PC-9 (cell line): ENCODE measurements at regions not wholly inside any gene's neighbourhood (a gene's known extent, or its start where the extent isn't known, plus 50 kb on each side); places are given as distances from the start of the nearest gene placed in this dataset.

Experiments used
- BruUV-seq: library from RNA; stranded (reverse); fragments of 400-500 nt; replicated peaks from 2 replicates; lab custom pipeline; 2021; lab: Mats Ljungman, UMichigan
- CTCF ChIA-PET: fragments of 300-600 bp; sonication (Branson Sonifier 250); formaldehyde crosslinking; loops from one replicate; lab custom pipeline; 2022; ENCODE audit warnings: antibody characterized with exemption; lab: Charles Lee
- POLR2A ChIA-PET: fragments of 300-600 bp; sonication (Branson Sonifier 250); formaldehyde crosslinking; loops from one replicate; lab custom pipeline; 2022; ENCODE audit warnings: antibody characterized with exemption; ENCODE audit not compliant: unreplicated experiment; lab: Charles Lee
- DNase-seq, 2 experiments: peaks; one replicate each; pipeline versions ENCODE4 v3.0.0 to v3.0.0-alpha.2; 2015 to 2022; ENCODE audit warnings: mixed read lengths in 1 of 2
- H2AFZ ChIP-seq: fragments of 200-600 bp; sonication (generic); 2 replicates; pipeline ENCODE4 v1.8.1; 2017; ENCODE audit warnings: antibody characterized with exemption
- H3F3A ChIP-seq: fragments of 200-600 bp; sonication (generic); 2 replicates; pipeline ENCODE4 v1.8.1; 2017; ENCODE audit warnings: antibody characterized with exemption, mild to moderate bottlenecking, low read depth; ENCODE audit not compliant: insufficient read depth
- H3K27ac ChIP-seq: fragments of 200-600 bp; sonication (generic); 2 replicates; pipeline ENCODE4 v1.6.1; 2016; ENCODE audit warnings: mixed run types
- H3K27me3 ChIP-seq: fragments of 200-600 bp; sonication (generic); 2 replicates; pipeline ENCODE4 v1.6.1; 2016; ENCODE audit warnings: low read depth, mixed run types; ENCODE audit not compliant: insufficient read depth
- H3K36me3 ChIP-seq: fragments of 200-600 bp; sonication (generic); 2 replicates; pipeline ENCODE4 v1.6.1; 2016; ENCODE audit warnings: low read depth, mixed run types
- H3K4me1 ChIP-seq: fragments of 200-600 bp; sonication (generic); replicated peaks from 2 replicates; pipeline ENCODE4 v1.6.1; 2016; ENCODE audit warnings: mixed run types; ENCODE audit not compliant: insufficient read depth
- H3K4me2 ChIP-seq: fragments of 200-600 bp; sonication (generic); 2 replicates; pipeline ENCODE4 v1.6.1; 2017; ENCODE audit warnings: mixed run types
- H3K4me3 ChIP-seq: fragments of 200-600 bp; sonication (generic); 2 replicates; pipeline ENCODE4 v1.6.1; 2016; ENCODE audit warnings: mixed run types
- H3K79me2 ChIP-seq: fragments of 200-600 bp; sonication (generic); 2 replicates; pipeline ENCODE4 v1.6.1; 2017; ENCODE audit warnings: low read depth, mixed run types
- H3K9me2 ChIP-seq: fragments of 200-600 bp; sonication (generic); 2 replicates; pipeline ENCODE4 v1.8.1; 2017; ENCODE audit warnings: mild to moderate bottlenecking; ENCODE audit not compliant: insufficient read depth
- H3K9me3 ChIP-seq: fragments of 200-600 bp; sonication (generic); 2 replicates; pipeline ENCODE4 v1.8.1; 2016; ENCODE audit warnings: low read depth; ENCODE audit not compliant: insufficient read depth
- H4K20me1 ChIP-seq: fragments of 200-600 bp; sonication (generic); 2 replicates; pipeline ENCODE4 v1.8.1; 2017; ENCODE audit not compliant: insufficient read depth
- EZH2 ChIP-seq: fragments of 200-600 bp; sonication (generic); IDR thresholded peaks from 2 replicates; pipeline ENCODE4 v1.8.0; 2017; ENCODE audit warnings: antibody characterized with exemption, low read depth
- intact Hi-C: fragments of 100-400 bp; cut with micrococcal nuclease; formaldehyde crosslinking; loops from one replicate; pipeline ENCODE4 v1.10.0; 2022; ENCODE audit not compliant: unreplicated experiment
- TF ChIP-seq, protein P1 (sequence below): fragments of 200-600 bp; sonication (generic); conservative IDR thresholded peaks from 2 replicates; pipeline ENCODE4 v1.6.1; 2017; ENCODE audit warnings: mixed run types, antibody characterized with exemption, mild to moderate bottlenecking, moderate library complexity

DNA sequence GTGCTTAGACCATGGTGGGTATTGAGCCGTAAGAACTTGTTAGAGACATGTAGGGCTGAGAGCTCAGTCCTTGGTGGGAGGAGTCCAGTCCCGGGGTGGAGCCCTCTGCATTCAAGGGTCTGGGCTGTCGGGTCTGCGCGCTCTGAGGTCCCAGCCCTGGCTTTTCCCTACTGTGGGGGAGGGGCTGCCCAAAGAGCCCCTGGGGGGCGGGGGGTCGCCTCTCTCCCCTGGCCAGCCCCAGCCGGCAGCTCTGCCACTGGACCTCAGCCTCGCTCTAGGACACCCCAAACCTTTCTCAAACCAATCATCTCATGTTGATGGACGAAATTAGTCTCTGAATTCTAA, 1006.4 kb downstream of the BRD1 start:
- no peaks in the 10 kb centered on the region for H3K4me1 ChIP-seq
- intact Hi-C loops: no loop called here
- no peak for TF ChIP-seq EZH2
- TF ChIP-seq, protein P1, sequence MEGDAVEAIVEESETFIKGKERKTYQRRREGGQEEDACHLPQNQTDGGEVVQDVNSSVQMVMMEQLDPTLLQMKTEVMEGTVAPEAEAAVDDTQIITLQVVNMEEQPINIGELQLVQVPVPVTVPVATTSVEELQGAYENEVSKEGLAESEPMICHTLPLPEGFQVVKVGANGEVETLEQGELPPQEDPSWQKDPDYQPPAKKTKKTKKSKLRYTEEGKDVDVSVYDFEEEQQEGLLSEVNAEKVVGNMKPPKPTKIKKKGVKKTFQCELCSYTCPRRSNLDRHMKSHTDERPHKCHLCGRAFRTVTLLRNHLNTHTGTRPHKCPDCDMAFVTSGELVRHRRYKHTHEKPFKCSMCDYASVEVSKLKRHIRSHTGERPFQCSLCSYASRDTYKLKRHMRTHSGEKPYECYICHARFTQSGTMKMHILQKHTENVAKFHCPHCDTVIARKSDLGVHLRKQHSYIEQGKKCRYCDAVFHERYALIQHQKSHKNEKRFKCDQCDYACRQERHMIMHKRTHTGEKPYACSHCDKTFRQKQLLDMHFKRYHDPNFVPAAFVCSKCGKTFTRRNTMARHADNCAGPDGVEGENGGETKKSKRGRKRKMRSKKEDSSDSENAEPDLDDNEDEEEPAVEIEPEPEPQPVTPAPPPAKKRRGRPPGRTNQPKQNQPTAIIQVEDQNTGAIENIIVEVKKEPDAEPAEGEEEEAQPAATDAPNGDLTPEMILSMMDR: no peak
- no peak overlapping the region for H2AFZ ChIP-seq
- H3K9me2 ChIP-seq: no peaks in the 10 kb centered on the region
- H3K4me3 ChIP-seq: no peak overlapping the region
- no peaks in the 10 kb centered on the region for H3K79me2 ChIP-seq
- POLR2A ChIA-PET: no interaction called here
- H3K27me3 ChIP-seq: peaks cover 100% of the 10 kb centered on the region
- H3F3A ChIP-seq: no peaks in the 10 kb centered on the region
- H3K4me2 ChIP-seq: no peak overlapping the region
- 0 out of 2 replicates have a peak, but pooled peaks cover 5% of the 10 kb centered on the region for H4K20me1 ChIP-seq
- H3K9me3 ChIP-seq: no peaks in the 10 kb centered on the region
- DNase-seq: no peak
- BruUV-seq: no TSS peak
- no peaks in the 10 kb centered on the region for H3K36me3 ChIP-seq
- no peak overlapping the region for H3K27ac ChIP-seq
- CTCF ChIA-PET: no interaction called here

DNA sequence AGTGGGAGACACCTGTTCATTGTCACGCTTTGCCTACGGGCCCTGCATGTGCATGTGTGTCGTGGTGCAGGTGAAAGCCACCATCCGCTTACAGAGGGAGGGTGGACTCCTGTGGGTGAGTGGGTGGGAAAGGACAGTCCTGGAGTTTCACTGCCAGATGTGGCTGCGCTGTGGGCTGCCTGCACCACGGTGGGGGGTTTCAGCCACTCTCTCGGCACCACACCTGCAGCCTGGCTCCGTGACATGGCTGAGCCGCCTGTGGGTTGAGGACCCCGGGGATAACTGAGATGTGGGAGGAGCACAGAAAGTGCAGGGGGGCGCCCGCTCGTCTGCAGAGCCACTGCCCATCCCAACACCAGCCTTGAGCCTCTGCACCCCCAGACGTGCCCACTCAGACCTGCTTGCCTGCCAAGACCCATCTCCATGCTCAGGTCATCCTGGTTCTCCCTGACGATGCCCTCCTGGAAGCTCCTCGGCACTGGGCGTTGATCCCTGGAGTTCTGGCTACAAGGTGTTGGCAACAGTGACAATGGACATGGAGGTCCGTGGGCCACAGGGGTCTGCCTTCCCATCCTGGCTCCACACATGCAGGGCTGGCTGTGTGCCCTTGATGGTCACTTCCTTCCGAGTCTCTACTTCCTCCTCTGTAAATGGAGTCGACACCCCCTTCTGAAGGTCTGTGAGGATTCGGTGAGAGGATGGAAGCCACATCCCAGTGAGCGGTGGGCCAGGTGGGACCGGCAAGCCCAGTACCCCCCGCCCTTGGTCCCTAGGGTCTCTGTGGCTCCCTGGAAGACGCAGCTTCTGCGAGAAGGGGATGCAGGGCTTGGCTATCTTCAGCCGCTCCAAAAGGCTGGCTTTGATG, 1007.0 kb downstream of the BRD1 start:
- no peaks in the 10 kb centered on the region for H3K4me1 ChIP-seq
- H3K9me3 ChIP-seq: no peaks in the 10 kb centered on the region
- TF ChIP-seq EZH2: no peak
- TF ChIP-seq, protein P1: no peak
- no peaks in the 10 kb centered on the region for H3K79me2 ChIP-seq
- POLR2A ChIA-PET: no interaction called here
- CTCF ChIA-PET: no interaction called here
- H3K36me3 ChIP-seq: no peaks in the 10 kb centered on the region
- no peak overlapping the region for H3K4me3 ChIP-seq
- DNase-seq: no peak
- H3K27me3 ChIP-seq: peaks cover 100% of the 10 kb centered on the region
- 0 out of 2 replicates have a peak, but pooled peaks cover 5% of the 10 kb centered on the region for H4K20me1 ChIP-seq
- no peak overlapping the region for H2AFZ ChIP-seq
- H3K27ac ChIP-seq: no peak overlapping the region
- H3K9me2 ChIP-seq: no peaks in the 10 kb centered on the region
- no TSS peak for BruUV-seq
- intact Hi-C loops: no loop called here
- H3K4me2 ChIP-seq: no peak overlapping the region
- no peaks in the 10 kb centered on the region for H3F3A ChIP-seq

DNA sequence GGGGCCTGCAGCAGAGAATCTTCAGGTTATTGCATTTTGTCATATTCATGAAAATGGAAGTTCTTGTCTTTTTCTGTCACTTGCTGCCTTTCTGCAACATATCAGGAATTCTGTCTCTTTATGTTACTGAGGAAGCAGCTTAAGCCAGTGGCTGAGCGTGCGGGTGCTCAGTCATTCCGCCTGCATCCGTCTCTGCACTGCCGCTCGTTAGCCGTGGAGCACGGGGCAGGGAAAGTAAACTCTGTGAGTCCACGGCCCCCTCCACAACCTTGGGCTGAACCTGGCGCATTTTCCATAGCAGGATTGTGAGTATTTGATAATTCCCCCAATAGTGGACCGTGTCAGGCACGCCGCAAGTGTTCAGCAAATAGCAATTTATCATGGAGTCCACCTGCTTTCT, 1007.7 kb downstream of the BRD1 start:
- no peak overlapping the region for H3K4me2 ChIP-seq
- TF ChIP-seq, protein P1: no peak
- no peak; the same call in 1 of the 2 replicates for TF ChIP-seq EZH2
- H3F3A ChIP-seq: no peaks in the 10 kb centered on the region
- ChIA-PET CTCF (no interaction called here), POLR2A (no interaction called here)
- DNase-seq: no peak
- H3K36me3 ChIP-seq: no peaks in the 10 kb centered on the region
- H3K27me3 ChIP-seq: peaks cover 100% of the 10 kb centered on the region
- H3K27ac ChIP-seq: no peak overlapping the region
- H3K79me2 ChIP-seq: no peaks in the 10 kb centered on the region
- H4K20me1 ChIP-seq: 0 out of 2 replicates have a peak, but pooled peaks cover 5% of the 10 kb centered on the region
- no TSS peak for BruUV-seq
- H3K9me3 ChIP-seq: no peaks in the 10 kb centered on the region
- intact Hi-C loops: no loop called here
- H2AFZ ChIP-seq: no peak overlapping the region
- no peaks in the 10 kb centered on the region for H3K4me1 ChIP-seq
- H3K9me2 ChIP-seq: no peaks in the 10 kb centered on the region
- no peak overlapping the region for H3K4me3 ChIP-seq
